ENCODE measurements at regions not wholly inside any gene's neighbourhood (a gene's known extent, or its start where the extent isn't known, plus 50 kb on each side); places are given as distances from the start of the nearest gene placed in this dataset.

GRCh38 chr6:21355638-21356037 is 237.9 kb upstream of the SOX4 start:
- peaks cover 0 to 8% (median 0%) of the 10 kb centered on the region in 3 donors for H3K4me1 ChIP-seq (ENCODE audit: control insufficient read depth in 3 of 3, insufficient read depth in 2 of 3, low read depth in 1 of 3, low read length in 2 of 3)
- H3K4me3 ChIP-seq (ENCODE audit: low read depth in 1 of 3, low read length in 3 of 3), result no peak overlapping the region
- no peak overlapping the region for H3K27ac ChIP-seq (ENCODE audit: low read depth in 1 of 3, low read length in 2 of 3)
- no peaks in the 10 kb centered on the region for H3K36me3 ChIP-seq (ENCODE audit: control insufficient read depth in 3 of 3, insufficient read depth in 2 of 3, low read depth in 1 of 3, low read length in 3 of 3)
- no peak for DNase-seq
- no peaks in the 10 kb centered on the region for H3K27me3 ChIP-seq (ENCODE audit: control insufficient read depth in 3 of 3, insufficient read depth in 3 of 3, low read length in 3 of 3)
- 85 to 92% (median 91%) methylated on average over 4 of the region's 4 CpGs for WGBS, 3 donors
- peaks cover 0 to 6% of the 10 kb centered on the region in 2 donors for H3K9me3 ChIP-seq (ENCODE audit: control insufficient read depth in 2 of 2, insufficient read depth in 1 of 2, low read depth in 1 of 2, low read length in 1 of 2)
- FAIRE-seq, result no peak

- DNase-seq, result no peak
- Histone ChIP-seq H3K27me3 (ENCODE audit: control insufficient read depth in 3 of 3, insufficient read depth in 3 of 3, low read length in 3 of 3) (no peaks in the 10 kb centered on the region), H3K4me1 (ENCODE audit: control insufficient read depth in 3 of 3, insufficient read depth in 2 of 3, low read depth in 1 of 3, low read length in 2 of 3) (peaks cover 0 to 8% (median 0%) of the 10 kb centered on the region in 3 donors), H3K9me3 (ENCODE audit: control insufficient read depth in 2 of 2, insufficient read depth in 1 of 2, low read depth in 1 of 2, low read length in 1 of 2) (peaks cover 0 to 6% of the 10 kb centered on the region in 2 donors), H3K27ac (ENCODE audit: low read depth in 1 of 3, low read length in 2 of 3) (no peak overlapping the region), H3K36me3 (ENCODE audit: control insufficient read depth in 3 of 3, insufficient read depth in 2 of 3, low read depth in 1 of 3, low read length in 3 of 3) (no peaks in the 10 kb centered on the region), H3K4me3 (ENCODE audit: low read depth in 1 of 3, low read length in 3 of 3) (no peak overlapping the region)
- WGBS, 3 donors, result 93 to 95% (median 93%) methylated on average over 8 of the region's 8 CpGs
- no peak for FAIRE-seq
Observed at GRCh38 chr6:21357262-21357661, 236.3 kb upstream of the SOX4 start.

- Histone ChIP-seq H3K4me1 (ENCODE audit: control insufficient read depth in 3 of 3, insufficient read depth in 2 of 3, low read depth in 1 of 3, low read length in 2 of 3) (peaks cover 0 to 3% (median 0%) of the 10 kb centered on the region in 3 donors), H3K27me3 (ENCODE audit: control insufficient read depth in 3 of 3, insufficient read depth in 3 of 3, low read length in 3 of 3) (no peaks in the 10 kb centered on the region), H3K9me3 (ENCODE audit: control insufficient read depth in 2 of 2, insufficient read depth in 1 of 2, low read depth in 1 of 2, low read length in 1 of 2) (peaks cover 0 to 6% of the 10 kb centered on the region in 2 donors), H3K4me3 (ENCODE audit: low read depth in 1 of 3, low read length in 3 of 3) (no peak overlapping the region), H3K27ac (ENCODE audit: low read depth in 1 of 3, low read length in 2 of 3) (no peak overlapping the region), H3K36me3 (ENCODE audit: control insufficient read depth in 3 of 3, insufficient read depth in 2 of 3, low read depth in 1 of 3, low read length in 3 of 3) (no peaks in the 10 kb centered on the region)
- no peak for DNase-seq
- no peak for FAIRE-seq
- 86 to 98% (median 95%) methylated on average over 2 of the region's 2 CpGs for WGBS, 3 donors
Observed at GRCh38 chr6:21359926-21360325, 233.6 kb upstream of the SOX4 start.

- peaks cover 0 to 6% of the 10 kb centered on the region in 2 donors for H3K9me3 ChIP-seq (ENCODE audit: control insufficient read depth in 2 of 2, insufficient read depth in 1 of 2, low read depth in 1 of 2, low read length in 1 of 2)
- no peak overlapping the region for H3K27ac ChIP-seq (ENCODE audit: low read depth in 1 of 3, low read length in 2 of 3)
- no peaks in the 10 kb centered on the region for H3K4me1 ChIP-seq (ENCODE audit: control insufficient read depth in 3 of 3, insufficient read depth in 2 of 3, low read depth in 1 of 3, low read length in 2 of 3)
- no peaks in the 10 kb centered on the region for H3K36me3 ChIP-seq (ENCODE audit: control insufficient read depth in 3 of 3, insufficient read depth in 2 of 3, low read depth in 1 of 3, low read length in 3 of 3)
- peak in 1 of 2 donors; percentile 38 for DNase-seq
- WGBS, 3 donors, result 70 to 84% (median 75%) methylated on average over 6 of the region's 6 CpGs
- no peak for FAIRE-seq
- H3K4me3 ChIP-seq (ENCODE audit: low read depth in 1 of 3, low read length in 3 of 3), result no peak overlapping the region
- no peaks in the 10 kb centered on the region for H3K27me3 ChIP-seq (ENCODE audit: control insufficient read depth in 3 of 3, insufficient read depth in 3 of 3, low read length in 3 of 3)
Observed at GRCh38 chr6:21360336-21360735, 233.2 kb upstream of the SOX4 start.

- Histone ChIP-seq H3K27me3 (ENCODE audit: control insufficient read depth in 3 of 3, insufficient read depth in 3 of 3, low read length in 3 of 3) (no peaks in the 10 kb centered on the region), H3K4me1 (ENCODE audit: control insufficient read depth in 3 of 3, insufficient read depth in 2 of 3, low read depth in 1 of 3, low read length in 2 of 3) (no peaks in the 10 kb centered on the region), H3K9me3 (ENCODE audit: control insufficient read depth in 2 of 2, insufficient read depth in 1 of 2, low read depth in 1 of 2, low read length in 1 of 2) (no peaks in the 10 kb centered on the region), H3K27ac (ENCODE audit: low read depth in 1 of 3, low read length in 2 of 3) (no peak overlapping the region), H3K36me3 (ENCODE audit: control insufficient read depth in 3 of 3, insufficient read depth in 2 of 3, low read depth in 1 of 3, low read length in 3 of 3) (no peaks in the 10 kb centered on the region), H3K4me3 (ENCODE audit: low read depth in 1 of 3, low read length in 3 of 3) (no peak overlapping the region)
- 91 to 100% (median 95%) methylated on average over 4 of the region's 4 CpGs for WGBS, 3 donors
- FAIRE-seq (no peak), DNase-seq (no peak)
Observed at GRCh38 chr6:21367148-21367547, 226.4 kb upstream of the SOX4 start.

- no peak overlapping the region for H3K27ac ChIP-seq (ENCODE audit: low read depth in 1 of 3, low read length in 2 of 3)
- DNase-seq (no peak), FAIRE-seq (no peak)
- H3K36me3 ChIP-seq (ENCODE audit: control insufficient read depth in 3 of 3, insufficient read depth in 2 of 3, low read depth in 1 of 3, low read length in 3 of 3), result no peaks in the 10 kb centered on the region
- no peaks in the 10 kb centered on the region for H3K27me3 ChIP-seq (ENCODE audit: control insufficient read depth in 3 of 3, insufficient read depth in 3 of 3, low read length in 3 of 3)
- H3K4me3 ChIP-seq (ENCODE audit: low read depth in 1 of 3, low read length in 3 of 3), result no peak overlapping the region
- 94 to 95% (median 95%) methylated on average over 3 of the region's 3 CpGs for WGBS, 3 donors
- H3K9me3 ChIP-seq (ENCODE audit: control insufficient read depth in 2 of 2, insufficient read depth in 1 of 2, low read depth in 1 of 2, low read length in 1 of 2), result no peaks in the 10 kb centered on the region
- no peaks in the 10 kb centered on the region for H3K4me1 ChIP-seq (ENCODE audit: control insufficient read depth in 3 of 3, insufficient read depth in 2 of 3, low read depth in 1 of 3, low read length in 2 of 3)
Observed at GRCh38 chr6:21367649-21368154, 225.8 kb upstream of the SOX4 start.

- no peak overlapping the region for H3K27ac ChIP-seq (ENCODE audit: low read depth in 1 of 3, low read length in 2 of 3)
- DNase-seq (no peak), FAIRE-seq (no peak)
- WGBS, 3 donors, result 44 to 57% (median 48%) methylated on average over 1 of the region's 1 CpG
- H3K27me3 ChIP-seq (ENCODE audit: control insufficient read depth in 3 of 3, insufficient read depth in 3 of 3, low read length in 3 of 3), result no peaks in the 10 kb centered on the region
- no peaks in the 10 kb centered on the region for H3K4me1 ChIP-seq (ENCODE audit: control insufficient read depth in 3 of 3, insufficient read depth in 2 of 3, low read depth in 1 of 3, low read length in 2 of 3)
- H3K9me3 ChIP-seq (ENCODE audit: control insufficient read depth in 2 of 2, insufficient read depth in 1 of 2, low read depth in 1 of 2, low read length in 1 of 2), result no peaks in the 10 kb centered on the region
- H3K36me3 ChIP-seq (ENCODE audit: control insufficient read depth in 3 of 3, insufficient read depth in 2 of 3, low read depth in 1 of 3, low read length in 3 of 3), result no peaks in the 10 kb centered on the region
- no peak overlapping the region for H3K4me3 ChIP-seq (ENCODE audit: low read depth in 1 of 3, low read length in 3 of 3)
Observed at GRCh38 chr6:21371061-21371460, 222.5 kb upstream of the SOX4 start.

- 15 to 29% (median 28%) methylated on average over 6 of the region's 6 CpGs for WGBS, 3 donors
- H3K9me3 ChIP-seq (ENCODE audit: control insufficient read depth in 2 of 2, insufficient read depth in 1 of 2, low read depth in 1 of 2, low read length in 1 of 2), result no peaks in the 10 kb centered on the region
- no peak for FAIRE-seq
- H3K27ac ChIP-seq (ENCODE audit: low read depth in 1 of 3, low read length in 2 of 3), result no peak overlapping the region
- no peak overlapping the region for H3K4me3 ChIP-seq (ENCODE audit: low read depth in 1 of 3, low read length in 3 of 3)
- H3K27me3 ChIP-seq (ENCODE audit: control insufficient read depth in 3 of 3, insufficient read depth in 3 of 3, low read length in 3 of 3), result no peaks in the 10 kb centered on the region
- DNase-seq, result peak; percentile 24 to 26
- no peaks in the 10 kb centered on the region for H3K4me1 ChIP-seq (ENCODE audit: control insufficient read depth in 3 of 3, insufficient read depth in 2 of 3, low read depth in 1 of 3, low read length in 2 of 3)
- H3K36me3 ChIP-seq (ENCODE audit: control insufficient read depth in 3 of 3, insufficient read depth in 2 of 3, low read depth in 1 of 3, low read length in 3 of 3), result no peaks in the 10 kb centered on the region
Observed at GRCh38 chr6:21371676-21372171, 221.8 kb upstream of the SOX4 start.
